ENCODE measurements at regions not wholly inside any gene's neighbourhood (a gene's known extent, or its start where the extent isn't known, plus 50 kb on each side); places are given as distances from the start of the nearest gene placed in this dataset.

DNA sequence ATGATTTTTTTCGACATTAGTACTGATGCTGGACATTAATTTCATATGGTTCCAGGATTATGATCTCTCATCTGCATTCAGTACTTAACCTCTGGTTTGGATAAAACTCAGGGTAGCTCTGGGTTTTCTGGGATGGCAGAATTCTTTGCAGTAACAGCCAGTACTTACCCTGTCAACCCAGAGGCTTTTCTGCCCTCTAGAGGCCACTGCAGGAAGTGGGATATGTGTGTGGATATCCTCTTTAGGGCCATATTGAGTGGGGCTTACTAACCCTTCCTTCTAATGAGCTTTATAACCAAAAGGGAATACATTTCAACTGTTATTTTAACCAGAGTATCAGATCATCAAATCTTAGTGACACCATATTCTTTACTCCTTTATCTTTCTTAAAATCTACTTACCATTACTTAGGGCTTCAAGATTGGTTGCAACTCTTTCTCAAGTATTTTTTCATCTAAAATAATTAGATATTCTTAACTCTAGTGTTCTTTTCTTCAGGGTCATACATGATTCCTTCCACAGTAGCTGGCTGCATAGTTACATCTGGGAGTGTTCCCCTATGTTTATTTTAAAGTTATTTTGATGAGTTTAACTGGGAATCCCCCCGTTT is 488.0 kb upstream of the STXBP6 start:
- TF ChIP-seq POLR2AphosphoS5 (IDR thresholded peaks at IDR 0.05) (no peak), EP300 (IDR thresholded peaks at IDR 0.05) (no peak), POLR2A (IDR thresholded peaks at IDR 0.05) (no peak)
- TF ChIP-seq, protein P1, sequence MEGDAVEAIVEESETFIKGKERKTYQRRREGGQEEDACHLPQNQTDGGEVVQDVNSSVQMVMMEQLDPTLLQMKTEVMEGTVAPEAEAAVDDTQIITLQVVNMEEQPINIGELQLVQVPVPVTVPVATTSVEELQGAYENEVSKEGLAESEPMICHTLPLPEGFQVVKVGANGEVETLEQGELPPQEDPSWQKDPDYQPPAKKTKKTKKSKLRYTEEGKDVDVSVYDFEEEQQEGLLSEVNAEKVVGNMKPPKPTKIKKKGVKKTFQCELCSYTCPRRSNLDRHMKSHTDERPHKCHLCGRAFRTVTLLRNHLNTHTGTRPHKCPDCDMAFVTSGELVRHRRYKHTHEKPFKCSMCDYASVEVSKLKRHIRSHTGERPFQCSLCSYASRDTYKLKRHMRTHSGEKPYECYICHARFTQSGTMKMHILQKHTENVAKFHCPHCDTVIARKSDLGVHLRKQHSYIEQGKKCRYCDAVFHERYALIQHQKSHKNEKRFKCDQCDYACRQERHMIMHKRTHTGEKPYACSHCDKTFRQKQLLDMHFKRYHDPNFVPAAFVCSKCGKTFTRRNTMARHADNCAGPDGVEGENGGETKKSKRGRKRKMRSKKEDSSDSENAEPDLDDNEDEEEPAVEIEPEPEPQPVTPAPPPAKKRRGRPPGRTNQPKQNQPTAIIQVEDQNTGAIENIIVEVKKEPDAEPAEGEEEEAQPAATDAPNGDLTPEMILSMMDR (IDR thresholded peaks at IDR 0.05), result peak in 5 of 7 experiments; percentile 20 to 41 (median 31)
